ENCODE measurements at regions not wholly inside any gene's neighbourhood (a gene's known extent, or its start where the extent isn't known, plus 50 kb on each side); places are given as distances from the start of the nearest gene placed in this dataset.

DNA sequence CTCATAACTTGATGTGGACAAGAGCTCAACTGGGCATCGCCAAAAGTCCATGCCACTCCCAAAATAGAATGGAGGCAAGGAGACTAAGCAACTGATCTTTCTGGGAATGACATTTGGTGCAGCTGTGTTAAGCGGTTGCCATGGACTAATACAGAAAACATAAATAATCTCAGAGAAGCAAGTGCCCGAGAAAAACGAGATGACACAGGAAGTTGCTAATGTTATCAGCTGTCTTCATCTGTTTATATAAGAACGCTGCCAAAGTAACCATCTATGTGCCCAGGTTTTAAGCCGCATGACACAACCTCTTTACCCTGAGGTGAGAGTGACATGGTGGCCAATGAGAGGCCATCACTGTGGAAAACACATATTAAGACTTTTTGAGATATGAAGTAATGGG, 54.9 kb upstream of the SACS start:
- peak; percentile 30 for DNase-seq (ENCODE audit: low spot score)

DNA sequence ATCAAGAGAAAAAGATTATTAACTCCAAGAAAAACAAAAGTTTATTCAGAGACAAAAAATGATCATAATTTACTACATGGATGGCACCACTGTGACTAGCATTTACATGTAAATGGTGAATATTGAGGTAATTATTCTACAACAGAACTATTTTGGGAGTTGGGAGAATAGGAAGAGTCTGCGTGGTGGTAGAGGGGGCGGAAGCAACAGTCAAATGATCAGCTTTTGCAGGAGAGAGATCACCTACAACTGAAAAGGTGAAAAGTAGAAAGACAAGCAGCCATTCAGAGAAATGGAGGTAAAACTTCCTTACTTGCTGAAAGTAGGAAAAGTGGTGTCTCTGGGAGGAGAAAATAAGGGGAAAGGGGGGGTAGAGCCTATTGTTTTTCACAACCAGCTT, 62.8 kb upstream of the SACS start:
- no peak for DNase-seq (ENCODE audit: low spot score)

DNA sequence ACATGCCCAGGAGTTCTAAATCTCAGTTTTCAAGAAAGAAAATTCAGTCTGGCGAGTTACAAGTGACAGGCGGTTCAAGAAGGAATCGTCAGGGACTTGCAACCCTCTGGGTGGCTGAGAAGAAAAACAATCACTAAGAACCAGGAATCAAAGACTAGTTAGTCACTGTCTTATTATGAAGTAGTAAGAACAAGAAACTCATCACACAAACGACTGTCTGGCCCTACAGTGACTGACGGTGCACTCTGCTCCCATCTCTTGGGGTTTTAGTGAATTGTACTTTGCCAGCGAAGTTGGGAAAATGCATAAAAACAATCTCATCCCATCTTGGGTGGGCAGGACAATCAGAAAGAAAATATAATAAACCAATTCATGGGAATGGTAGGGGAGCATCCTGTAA, 63.7 kb upstream of the SACS start:
- no peak for DNase-seq (ENCODE audit: low spot score)

DNA sequence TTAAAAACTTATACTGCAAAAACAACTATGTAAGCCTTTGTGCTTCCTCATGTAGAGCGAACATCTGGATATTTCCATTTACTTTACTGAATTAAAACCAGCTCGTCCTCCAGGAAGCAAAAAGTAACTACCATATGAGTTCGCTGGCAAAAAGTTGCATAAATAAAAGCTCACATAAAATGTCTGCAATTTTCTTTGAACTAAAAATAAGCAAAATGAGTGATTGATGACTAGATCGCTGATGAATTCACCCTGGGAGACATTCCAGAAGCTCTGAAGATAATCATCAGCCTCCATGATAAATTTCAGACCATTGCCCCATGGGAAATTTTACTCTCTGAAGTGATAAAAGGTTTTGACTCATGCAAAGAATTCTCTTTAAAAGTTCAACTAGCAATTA, 67.3 kb upstream of the SACS start:
- DNase-seq (ENCODE audit: low spot score): no peak

DNA sequence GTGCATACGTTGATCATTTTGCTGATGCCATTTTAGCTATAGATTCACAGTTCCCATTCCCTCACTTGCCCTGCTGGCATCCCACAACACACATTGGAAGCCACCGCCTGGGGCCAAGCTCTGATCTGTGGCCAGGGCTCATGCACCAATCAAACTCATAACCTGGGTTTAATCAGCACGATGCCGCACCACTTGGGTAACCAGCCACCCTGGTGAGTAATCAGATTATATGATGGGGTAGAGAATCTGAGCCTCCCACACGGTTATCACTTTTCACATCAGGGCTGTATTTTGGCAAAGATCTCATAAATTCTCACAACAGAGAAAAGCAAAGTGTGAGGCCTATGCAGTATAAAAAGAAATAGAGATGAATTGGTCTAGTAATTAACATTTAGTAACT, 66.0 kb upstream of the TNFRSF19 start:
- DNase-seq (ENCODE audit: low spot score): peak; percentile 16

DNA sequence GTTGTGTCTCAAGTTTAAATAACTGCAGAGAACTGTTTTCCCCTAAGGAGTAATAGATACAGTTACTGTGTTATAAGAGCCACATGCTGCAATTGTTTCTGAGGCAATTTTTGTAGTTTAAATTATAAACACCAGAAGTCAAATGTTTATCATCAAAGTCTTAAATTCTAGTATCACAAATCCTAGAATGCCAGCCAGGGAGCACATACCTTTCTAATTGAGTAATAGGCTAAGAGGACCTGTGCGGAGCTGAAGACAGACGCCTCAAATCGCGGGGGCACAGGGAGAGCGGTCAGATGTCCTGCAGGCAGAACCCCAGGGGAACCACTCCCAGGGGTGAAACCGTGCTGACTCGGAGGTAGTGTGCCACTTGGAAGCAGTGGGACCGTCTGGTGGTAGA, 65.2 kb upstream of the TNFRSF19 start:
- peak; percentile 21 for DNase-seq (ENCODE audit: low spot score)

DNA sequence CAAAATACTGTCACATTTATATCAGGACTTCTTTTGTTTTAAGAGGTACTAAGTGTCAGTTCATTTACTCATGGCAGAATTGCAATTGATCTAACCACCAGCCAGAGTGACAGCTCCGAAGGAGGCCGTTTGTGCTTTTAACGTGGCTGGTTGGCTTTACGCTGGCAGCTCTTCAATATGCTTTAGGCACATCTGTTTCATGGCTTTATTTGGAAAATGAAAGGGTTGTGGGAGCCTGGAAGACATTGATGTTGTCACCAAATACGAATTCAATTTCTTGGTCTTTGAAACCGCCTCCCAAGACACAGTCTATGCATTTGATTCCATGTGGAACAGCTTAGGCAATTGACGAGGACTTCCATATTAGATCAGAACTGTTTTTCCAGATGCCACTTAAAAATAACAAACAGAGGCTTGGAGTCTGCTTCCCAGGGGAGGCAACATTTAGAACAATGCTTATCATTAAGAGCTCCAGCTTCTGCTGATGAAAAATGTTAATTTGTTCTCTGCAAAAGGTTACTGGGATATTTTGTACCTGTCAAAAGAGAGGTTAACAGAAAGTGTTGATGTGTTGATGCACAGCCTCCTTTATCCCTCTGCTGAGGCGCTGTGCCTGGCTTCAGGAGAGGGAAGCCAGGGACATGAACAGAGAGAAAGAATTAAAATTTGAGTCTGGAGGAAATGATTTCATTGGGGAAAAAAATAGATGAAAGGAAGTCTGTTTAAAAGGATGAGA, 64.0 kb upstream of the TNFRSF19 start:
- peak; percentile 36 for DNase-seq (ENCODE audit: low spot score)

DNA sequence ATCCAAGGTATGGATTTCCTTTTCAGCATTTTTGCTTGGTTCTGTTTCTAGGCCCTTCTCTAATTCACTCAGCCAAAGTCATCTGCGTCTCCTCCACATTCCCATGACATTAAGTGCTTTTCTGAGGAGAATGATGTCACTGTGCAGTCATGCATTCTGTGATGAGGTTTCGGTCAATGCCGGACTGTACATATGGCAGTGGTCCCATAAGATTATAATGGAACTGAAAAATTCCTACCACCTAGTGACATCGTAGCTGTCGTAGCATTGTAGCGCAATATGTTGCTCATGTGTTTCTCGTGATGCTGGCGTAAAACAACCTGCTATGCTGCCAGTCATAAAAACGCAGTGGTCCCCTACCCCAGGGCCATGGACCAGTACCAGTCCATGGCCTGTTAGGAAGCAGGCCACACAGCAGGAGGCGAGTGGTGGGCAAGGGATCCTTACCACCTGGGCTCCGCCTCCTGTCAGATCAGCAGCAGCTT, 63.4 kb upstream of the TNFRSF19 start:
- peak; percentile 63 for DNase-seq (ENCODE audit: low spot score)

DNA sequence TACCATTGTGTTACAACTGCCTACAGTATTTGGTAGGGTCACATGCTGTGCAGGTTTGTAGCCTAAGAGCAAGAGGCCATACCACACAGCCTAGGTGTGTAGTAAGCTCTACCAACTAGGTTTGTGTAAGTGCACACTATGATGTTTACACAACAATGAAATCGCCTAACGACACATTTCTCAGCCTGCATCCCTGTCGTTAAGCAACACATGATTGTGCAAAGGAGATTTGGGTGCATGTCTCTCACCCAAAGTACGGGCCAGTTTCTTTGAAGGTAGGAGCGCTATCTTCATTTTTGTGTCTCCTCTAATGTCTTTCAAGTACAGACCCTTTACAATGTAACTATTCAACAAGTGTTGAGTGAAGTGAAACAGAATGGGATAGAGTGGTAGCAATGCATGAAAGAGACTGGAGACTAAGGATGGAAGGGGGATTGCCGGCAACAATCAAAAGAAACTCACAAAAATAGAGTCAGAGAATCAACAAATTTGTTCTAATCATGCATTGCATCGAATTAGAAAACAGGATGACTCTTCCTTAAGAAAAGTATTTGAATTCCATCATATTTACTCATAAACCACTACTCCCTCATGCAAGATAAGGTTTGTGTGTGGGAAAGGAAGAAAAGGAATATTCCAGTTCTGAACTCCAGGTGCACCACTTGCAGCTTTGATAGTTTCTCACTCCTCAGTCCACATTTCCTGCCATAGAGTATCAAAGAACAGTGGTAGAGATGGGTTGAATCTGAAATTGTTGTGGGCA, 60.2 kb upstream of the TNFRSF19 start:
- DNase-seq (ENCODE audit: low spot score): peak; percentile 22

DNA sequence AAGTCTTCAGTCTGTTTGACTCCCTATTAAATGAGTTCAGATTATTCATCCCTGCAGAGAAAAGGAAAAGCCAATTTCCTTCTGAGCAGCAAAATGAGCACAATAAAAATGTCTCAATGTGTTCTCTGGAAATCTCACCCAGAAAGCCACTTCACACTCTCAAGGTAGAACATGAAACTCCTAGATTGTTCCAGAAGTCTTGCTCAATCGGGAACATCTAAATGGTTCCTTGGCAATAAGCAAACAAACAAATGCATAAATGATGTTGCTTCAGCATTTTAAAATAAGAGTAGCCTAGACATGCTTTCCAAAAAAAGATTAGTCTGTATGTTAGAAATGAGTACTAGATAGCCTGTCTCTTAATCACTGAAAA, 59.7 kb upstream of the TNFRSF19 start:
- DNase-seq (ENCODE audit: low spot score): no peak

DNA sequence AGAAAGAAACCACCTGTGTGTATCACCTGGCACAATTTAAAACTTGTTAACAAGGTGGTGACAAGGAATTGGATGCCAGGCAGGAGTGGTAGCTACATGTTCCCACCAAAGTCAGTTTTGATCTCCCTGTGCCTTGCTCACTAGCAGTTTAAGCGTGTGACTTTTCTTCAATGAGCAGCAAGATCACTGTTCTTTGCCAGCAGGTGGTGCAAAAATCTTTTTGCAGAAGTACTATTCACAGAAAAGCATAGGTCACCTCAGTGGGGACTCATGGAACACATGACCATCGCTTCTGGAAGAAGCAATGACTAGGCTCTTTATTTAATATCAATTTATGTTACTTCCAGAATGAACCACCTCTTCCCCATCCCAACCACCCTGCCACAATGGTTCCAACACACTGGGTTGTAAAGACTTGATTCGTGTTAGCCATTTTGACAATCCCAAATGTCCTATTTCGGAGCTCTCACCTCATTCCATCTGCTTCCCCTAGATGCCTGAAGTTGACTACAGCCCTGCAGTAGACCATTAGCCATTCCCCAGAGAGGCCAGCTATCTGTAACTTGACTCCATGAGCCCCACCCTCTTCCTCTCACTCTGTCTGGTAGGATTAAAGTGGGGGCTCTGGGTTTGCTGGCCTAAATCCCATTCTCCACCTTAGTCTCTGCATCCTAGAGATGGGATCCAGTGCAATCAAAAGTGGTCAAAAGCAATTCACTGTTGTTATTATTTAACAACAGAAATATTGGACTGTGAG, 59.1 kb upstream of the TNFRSF19 start:
- DNase-seq (ENCODE audit: low spot score): peak; percentile 24

DNA sequence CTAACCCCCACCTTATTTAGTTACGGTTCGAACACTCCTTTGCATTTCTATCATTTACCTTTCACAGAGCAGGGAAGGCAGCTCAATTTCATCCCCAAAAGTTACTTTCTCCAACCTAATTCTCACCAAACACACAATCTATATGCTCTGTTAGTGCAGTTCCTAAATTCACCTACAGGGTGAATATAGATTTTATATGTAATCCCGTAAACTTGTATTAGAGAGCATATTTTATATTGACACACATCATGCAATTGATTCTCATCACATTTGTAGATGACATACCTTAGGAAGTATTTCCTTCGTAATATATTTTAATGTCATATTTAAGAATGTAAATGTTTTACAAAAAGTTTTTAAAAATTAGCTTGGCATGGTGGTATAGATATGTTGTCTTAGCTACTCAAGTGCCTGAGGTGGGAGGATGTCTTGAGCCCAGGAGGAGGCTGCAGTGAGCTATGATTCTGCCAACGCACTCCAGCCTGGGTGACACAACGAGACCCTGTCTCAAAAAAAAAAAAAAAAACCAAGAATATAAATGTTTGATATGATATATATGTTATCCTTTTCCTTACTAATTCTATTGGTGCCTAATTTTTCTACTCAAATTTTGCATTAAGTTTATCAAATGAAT, 57.3 kb upstream of the TNFRSF19 start:
- DNase-seq (ENCODE audit: low spot score): no peak

DNA sequence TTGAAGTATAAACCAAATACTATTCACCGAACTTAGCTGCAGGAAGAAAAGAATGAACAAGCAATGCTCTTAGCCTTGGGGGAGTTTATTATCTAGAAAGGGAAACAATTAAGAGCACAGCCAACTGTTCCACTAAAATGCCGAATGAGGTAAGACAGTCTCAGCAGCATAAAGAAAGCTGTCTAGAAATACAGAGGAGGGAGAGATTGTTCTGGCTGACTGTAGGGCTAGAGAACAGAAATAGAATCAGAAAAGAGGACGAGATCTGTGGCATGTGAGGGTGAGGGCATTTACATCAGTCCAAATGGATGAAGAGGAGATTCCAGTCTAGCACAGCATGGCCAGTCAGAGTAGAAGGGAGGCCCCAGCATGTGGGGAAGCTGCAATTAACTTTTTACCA, 56.8 kb upstream of the TNFRSF19 start:
- DNase-seq (ENCODE audit: low spot score): no peak

DNA sequence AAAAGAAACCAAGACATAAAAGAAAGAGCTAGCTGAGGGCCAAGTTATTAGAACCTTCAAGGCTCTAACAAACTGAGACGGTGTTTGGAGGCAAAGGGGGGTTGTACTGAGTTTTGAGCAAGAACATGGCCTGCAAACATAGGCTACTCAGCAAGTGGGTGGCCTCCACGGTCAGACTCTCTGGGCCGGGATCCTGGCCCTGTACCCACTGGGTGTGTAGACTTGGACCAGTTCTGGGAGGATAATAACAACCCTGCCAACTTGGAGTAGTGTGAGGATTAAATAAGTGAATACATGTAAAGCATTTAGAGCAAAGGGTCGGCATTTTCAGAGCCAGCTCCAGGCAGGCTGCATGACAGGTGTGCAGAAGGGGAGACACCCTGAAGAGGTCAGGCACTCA, 56.1 kb upstream of the TNFRSF19 start:
- no peak for DNase-seq (ENCODE audit: low spot score)

DNA sequence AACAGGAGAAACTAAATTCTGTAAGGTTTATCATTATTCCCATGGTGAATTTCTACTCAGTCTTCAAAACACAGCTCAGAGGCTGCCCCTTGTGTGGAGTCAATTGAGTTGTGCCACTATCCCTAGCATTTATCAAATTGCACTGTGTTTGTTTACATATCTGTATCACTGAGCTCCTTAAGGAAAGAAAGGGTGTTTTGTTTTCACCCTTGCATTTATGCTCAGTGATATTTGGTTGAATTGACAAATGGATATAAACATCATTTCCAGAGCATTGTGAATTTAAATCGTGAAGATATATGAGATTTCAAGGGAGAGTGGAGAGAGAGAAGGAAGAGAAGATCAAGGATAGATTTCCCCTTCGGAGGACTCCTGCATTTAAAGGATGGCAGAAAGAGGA, 55.1 kb upstream of the TNFRSF19 start:
- no peak for DNase-seq (ENCODE audit: low spot score)

DNA sequence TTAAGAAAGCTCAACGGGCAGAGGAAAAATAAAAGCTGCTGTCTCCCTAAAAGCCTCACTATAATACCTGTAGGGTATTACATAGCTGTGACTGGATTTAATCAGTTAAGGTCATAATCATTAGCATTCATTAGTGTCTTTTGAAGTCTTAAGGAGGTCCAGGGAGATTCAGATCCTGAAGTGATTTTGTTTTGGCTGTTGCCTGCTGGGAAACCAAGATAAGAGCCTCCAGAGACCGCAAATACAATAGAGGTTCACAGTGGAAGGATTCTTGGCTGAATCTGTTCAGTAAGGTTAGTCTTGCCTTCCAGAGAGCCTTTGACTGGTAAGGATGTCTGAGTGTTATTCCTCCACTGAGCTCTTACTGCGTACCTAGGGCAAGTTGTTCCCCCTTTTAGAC, 54.0 kb upstream of the TNFRSF19 start:
- DNase-seq (ENCODE audit: low spot score): no peak

DNA sequence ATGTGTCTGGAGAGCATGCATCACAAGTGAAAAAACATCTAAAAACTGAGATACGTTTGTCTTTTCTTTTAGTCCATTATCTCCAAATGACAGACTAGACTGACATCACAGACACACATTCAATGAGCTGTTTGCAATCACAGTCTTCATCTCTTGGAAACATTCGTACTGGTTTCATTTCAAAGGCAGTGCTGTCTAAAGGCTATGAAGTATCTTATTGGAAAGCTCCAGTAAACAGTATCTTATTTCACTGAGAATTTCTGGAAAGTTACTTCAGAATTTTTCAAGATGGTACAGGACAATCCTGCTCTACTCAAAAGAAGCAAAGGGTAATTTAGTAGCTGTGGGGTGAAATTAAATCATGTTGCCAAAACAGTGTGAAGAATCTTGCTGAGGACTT, 53.5 kb upstream of the TNFRSF19 start:
- DNase-seq (ENCODE audit: low spot score): no peak

DNA sequence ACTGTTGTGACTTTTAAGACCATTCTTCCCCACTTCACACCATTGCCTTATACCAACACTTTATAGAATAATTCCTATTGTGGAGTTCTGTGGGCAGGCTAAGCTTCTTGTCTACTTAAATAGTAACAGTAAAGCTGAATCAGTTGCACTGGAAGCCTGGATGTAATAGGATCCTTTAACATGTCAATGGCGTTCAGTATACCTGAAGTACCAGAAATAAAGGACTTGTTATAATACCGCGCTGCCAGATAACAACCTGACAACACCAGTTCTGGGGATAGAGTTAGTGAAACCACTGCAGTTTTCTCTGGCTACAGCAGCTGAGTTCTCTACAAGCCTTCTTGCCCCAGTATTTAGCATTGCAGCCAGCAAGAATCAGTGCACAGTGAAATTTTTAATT, 52.0 kb upstream of the TNFRSF19 start:
- DNase-seq (ENCODE audit: low spot score): no peak
